NT2/D1 (cell line): ENCODE measurements at regions not wholly inside any gene's neighbourhood (a gene's known extent, or its start where the extent isn't known, plus 50 kb on each side); places are given as distances from the start of the nearest gene placed in this dataset.

Source experiments
- DNase-seq: peaks from one replicate; pipeline ENCODE4 v3.0.0-alpha.2; 2011; ENCODE audit warnings: low read depth, low spot score
- H3K27me3 ChIP-seq: 2 replicates; pipeline ENCODE4 v1.6.0; 2011; ENCODE audit warnings: mild to moderate bottlenecking; ENCODE audit not compliant: insufficient read length, insufficient read depth
- H3K36me3 ChIP-seq: 2 replicates; pipeline ENCODE4 v1.6.1; 2011; ENCODE audit warnings: mild to moderate bottlenecking, low read length, mixed read lengths; ENCODE audit not compliant: insufficient read depth, insufficient read length
- H3K4me1 ChIP-seq: 2 replicates; pipeline ENCODE4 v1.5.1; 2011; ENCODE audit not compliant: insufficient read depth, insufficient read length
- H3K4me3 ChIP-seq: 2 replicates; pipeline ENCODE4 v1.5.1; 2011; ENCODE audit warnings: low read depth; ENCODE audit not compliant: insufficient read length
- H3K9ac ChIP-seq: 2 replicates; pipeline ENCODE4 v1.6.0; 2011; ENCODE audit warnings: low read depth; ENCODE audit not compliant: insufficient read length
- H3K9me3 ChIP-seq: 2 replicates; pipeline ENCODE4 v1.5.1; 2011; ENCODE audit warnings: mild to moderate bottlenecking, low read length; ENCODE audit not compliant: insufficient read depth
- SUZ12 ChIP-seq: IDR thresholded peaks from 2 replicates; pipeline ENCODE4 v1.6.1; 2011; ENCODE audit not compliant: insufficient read length, insufficient read depth; ENCODE audit errors: extremely low read depth
- YY1 ChIP-seq: IDR thresholded peaks from 2 replicates; pipeline ENCODE4 v1.6.1; 2011; ENCODE audit not compliant: insufficient read length, insufficient read depth
- ZNF274 ChIP-seq: IDR thresholded peaks from 2 replicates; pipeline ENCODE4 v1.6.1; 2011; ENCODE audit warnings: mild to moderate bottlenecking, low read depth, low read length

GRCh38 chr14:101025696-101026095, 122.2 kb upstream of the RTL1 start:
- H3K9me3 ChIP-seq = no peaks in the 10 kb centered on the region
- H3K36me3 ChIP-seq = no peaks in the 10 kb centered on the region
- DNase-seq = no peak
- H3K4me1 ChIP-seq = no peaks in the 10 kb centered on the region
- H3K4me3 ChIP-seq = no peak overlapping the region
- H3K9ac ChIP-seq = no peak overlapping the region
- H3K27me3 ChIP-seq = no peaks in the 10 kb centered on the region
- TF ChIP-seq SUZ12 (no peak), YY1 (no peak), ZNF274 (no peak)

GRCh38 chr14:101026341-101026740, 122.8 kb upstream of the RTL1 start:
- no peaks in the 10 kb centered on the region for H3K36me3 ChIP-seq
- no peaks in the 10 kb centered on the region for H3K4me1 ChIP-seq
- no peak overlapping the region for H3K4me3 ChIP-seq
- no peak overlapping the region for H3K9ac ChIP-seq
- DNase-seq = no peak
- TF ChIP-seq ZNF274 = no peak
- no peak for TF ChIP-seq YY1
- TF ChIP-seq SUZ12 = no peak
- no peaks in the 10 kb centered on the region for H3K9me3 ChIP-seq
- no peaks in the 10 kb centered on the region for H3K27me3 ChIP-seq

GRCh38 chr14:101027291-101027690, 123.8 kb upstream of the RTL1 start:
- Histone ChIP-seq H3K4me3 (no peak overlapping the region), H3K36me3 (no peaks in the 10 kb centered on the region), H3K9ac (no peak overlapping the region), H3K9me3 (no peaks in the 10 kb centered on the region), H3K27me3 (no peaks in the 10 kb centered on the region), H3K4me1 (no peaks in the 10 kb centered on the region)
- no peak for TF ChIP-seq SUZ12
- no peak for TF ChIP-seq YY1
- no peak for TF ChIP-seq ZNF274
- DNase-seq = no peak

GRCh38 chr14:101027966-101028365, 124.4 kb upstream of the RTL1 start:
- no peak for TF ChIP-seq YY1
- no peak for TF ChIP-seq SUZ12
- no peak for TF ChIP-seq ZNF274
- Histone ChIP-seq H3K27me3 (no peaks in the 10 kb centered on the region), H3K4me3 (no peak overlapping the region), H3K9me3 (no peaks in the 10 kb centered on the region), H3K4me1 (no peaks in the 10 kb centered on the region), H3K9ac (no peak overlapping the region), H3K36me3 (no peaks in the 10 kb centered on the region)
- DNase-seq = no peak

GRCh38 chr14:101028971-101029667, 125.6 kb upstream of the RTL1 start:
- no peak for DNase-seq
- H3K27me3 ChIP-seq = no peaks in the 10 kb centered on the region
- no peaks in the 10 kb centered on the region for H3K4me1 ChIP-seq
- H3K36me3 ChIP-seq = no peaks in the 10 kb centered on the region
- no peak overlapping the region for H3K9ac ChIP-seq
- TF ChIP-seq SUZ12 (no peak), YY1 (no peak), ZNF274 (no peak)
- no peaks in the 10 kb centered on the region for H3K9me3 ChIP-seq
- no peak overlapping the region for H3K4me3 ChIP-seq

- Histone ChIP-seq H3K4me1 (no peaks in the 10 kb centered on the region), H3K9me3 (no peaks in the 10 kb centered on the region), H3K36me3 (no peaks in the 10 kb centered on the region), H3K4me3 (no peak overlapping the region), H3K27me3 (no peaks in the 10 kb centered on the region), H3K9ac (no peak overlapping the region)
- DNase-seq = no peak
- no peak for TF ChIP-seq ZNF274
- TF ChIP-seq YY1 = no peak
Measured at GRCh38 chr14:101029668-101030290, 126.3 kb upstream of the RTL1 start.

GRCh38 chr14:101030586-101030985, 127.1 kb upstream of the RTL1 start:
- Histone ChIP-seq H3K4me1 (no peaks in the 10 kb centered on the region), H3K36me3 (no peaks in the 10 kb centered on the region), H3K9me3 (no peaks in the 10 kb centered on the region), H3K4me3 (no peak overlapping the region), H3K9ac (no peak overlapping the region), H3K27me3 (no peaks in the 10 kb centered on the region)
- DNase-seq = no peak
- TF ChIP-seq ZNF274 (no peak), SUZ12 (no peak), YY1 (no peak)
